ENCODE measurements at regions not wholly inside any gene's neighbourhood (a gene's known extent, or its start where the extent isn't known, plus 50 kb on each side); places are given as distances from the start of the nearest gene placed in this dataset.

GRCh38 chr2:104523921-104524320 lies 330.0 kb upstream of the POU3F3 start:
- DNase-seq (ENCODE audit: low read depth in 2 of 2), result no peak

GRCh38 chr2:104528101-104528500 lies 325.8 kb upstream of the POU3F3 start:
- no peak for DNase-seq (ENCODE audit: low read depth in 2 of 2)

GRCh38 chr2:104531122-104531521 lies 322.8 kb upstream of the POU3F3 start:
- DNase-seq (ENCODE audit: low read depth in 2 of 2), result no peak

- no peak for DNase-seq (ENCODE audit: low read depth in 2 of 2)
Observed at GRCh38 chr2:104537116-104537515, 316.8 kb upstream of the POU3F3 start.

- no peak for DNase-seq (ENCODE audit: low read depth in 2 of 2)
Observed at GRCh38 chr2:104538077-104538476, 315.8 kb upstream of the POU3F3 start.

GRCh38 chr2:104539649-104540048 lies 314.3 kb upstream of the POU3F3 start:
- no peak for DNase-seq (ENCODE audit: low read depth in 2 of 2)

GRCh38 chr2:104545055-104545454 lies 308.9 kb upstream of the POU3F3 start:
- no peak for DNase-seq (ENCODE audit: low read depth in 2 of 2)

- no peak for DNase-seq (ENCODE audit: low read depth in 2 of 2)
Observed at GRCh38 chr2:104546537-104546936, 307.4 kb upstream of the POU3F3 start.

GRCh38 chr2:104547221-104547620 lies 306.7 kb upstream of the POU3F3 start:
- DNase-seq (ENCODE audit: low read depth in 2 of 2), result no peak

GRCh38 chr2:104561251-104561650 lies 292.7 kb upstream of the POU3F3 start:
- DNase-seq (ENCODE audit: low read depth in 2 of 2), result no peak

- no peak for DNase-seq (ENCODE audit: low read depth in 2 of 2)
Observed at GRCh38 chr2:104562537-104562936, 291.4 kb upstream of the POU3F3 start.

- no peak for DNase-seq (ENCODE audit: low read depth in 2 of 2)
Observed at GRCh38 chr2:104563398-104563996, 290.4 kb upstream of the POU3F3 start.

- DNase-seq (ENCODE audit: low read depth in 2 of 2), result no peak
Observed at GRCh38 chr2:104568247-104568646, 285.7 kb upstream of the POU3F3 start.

- no peak for DNase-seq (ENCODE audit: low read depth in 2 of 2)
Observed at GRCh38 chr2:104570259-104570658, 283.7 kb upstream of the POU3F3 start.

- no peak for DNase-seq (ENCODE audit: low read depth in 2 of 2)
Observed at GRCh38 chr2:104572834-104573233, 281.1 kb upstream of the POU3F3 start.

- no peak for DNase-seq (ENCODE audit: low read depth in 2 of 2)
Observed at GRCh38 chr2:104574367-104574766, 279.5 kb upstream of the POU3F3 start.

- no peak for DNase-seq (ENCODE audit: low read depth in 2 of 2)
Observed at GRCh38 chr2:104577143-104577542, 276.8 kb upstream of the POU3F3 start.

GRCh38 chr2:104582471-104582870 lies 271.4 kb upstream of the POU3F3 start:
- no peak for DNase-seq (ENCODE audit: low read depth in 2 of 2)

GRCh38 chr2:104583811-104584210 lies 270.1 kb upstream of the POU3F3 start:
- no peak for DNase-seq (ENCODE audit: low read depth in 2 of 2)

- no peak for DNase-seq (ENCODE audit: low read depth in 2 of 2)
Observed at GRCh38 chr2:104584393-104584792, 269.5 kb upstream of the POU3F3 start.

- DNase-seq (ENCODE audit: low read depth in 2 of 2), result no peak
Observed at GRCh38 chr2:104595576-104595975, 258.3 kb upstream of the POU3F3 start.

GRCh38 chr2:104597942-104598341 lies 256.0 kb upstream of the POU3F3 start:
- no peak for DNase-seq (ENCODE audit: low read depth in 2 of 2)

- no peak for DNase-seq (ENCODE audit: low read depth in 2 of 2)
Observed at GRCh38 chr2:104598636-104599035, 255.3 kb upstream of the POU3F3 start.

- no peak for DNase-seq (ENCODE audit: low read depth in 2 of 2)
Observed at GRCh38 chr2:104599787-104600510, 254.0 kb upstream of the POU3F3 start.
